HEK293 (cell line): ENCODE measurements at regions not wholly inside any gene's neighbourhood (a gene's known extent, or its start where the extent isn't known, plus 50 kb on each side); places are given as distances from the start of the nearest gene placed in this dataset.

Experiments used
- CTCF ChIA-PET: fragments of 350-600 bp; formaldehyde crosslinking; extraction: SDS; loops from one replicate; lab custom pipeline; 2021; ENCODE audit warnings: antibody characterized with exemption; lab: Yijun Ruan, JAX
- POLR2A ChIA-PET: fragments of 300-600 bp; formaldehyde crosslinking; extraction: SDS; loops from one replicate; lab custom pipeline; 2020; ENCODE audit warnings: antibody characterized with exemption, inconsistent platforms; lab: Yijun Ruan, JAX
- H3K27ac ChIP-seq: fragments of 200-500 bp; sonication (Bioruptor generic); 2 replicates; pipeline ENCODE4 v1.5.1; 2014; ENCODE audit warnings: low read depth, low read length, control low read depth, inconsistent platforms; ENCODE audit errors: extremely low read depth
- H3K36me3 ChIP-seq, 2 experiments: fragments of 200-500 bp in 1 of 2; sonication (Bioruptor generic) in 1 of 2; 1 replicate in 1 of 2; 2 replicates in 1 of 2; pipeline ENCODE4 v1.5.1; 2014 to 2017; ENCODE audit warnings: inconsistent platforms in 2 of 2, low read length in 2 of 2; ENCODE audit not compliant: control insufficient read depth in 2 of 2, insufficient read depth in 1 of 2
- H3K4me1 ChIP-seq: fragments of 200-500 bp; sonication (Bioruptor generic); 2 replicates; pipeline ENCODE4 v1.5.1; 2014; ENCODE audit warnings: mild to moderate bottlenecking, low read length, inconsistent platforms; ENCODE audit not compliant: control insufficient read depth, insufficient read depth
- H3K4me3 ChIP-seq: 2 replicates; pipeline ENCODE4 v1.5.1; 2011; ENCODE audit warnings: low read depth, mild to moderate bottlenecking, control low read depth, low read length, moderate library complexity
- H3K9me3 ChIP-seq: fragments of 200-500 bp; sonication (Bioruptor generic); 2 replicates; pipeline ENCODE4 v1.5.1; 2014; ENCODE audit warnings: low read depth, low read length, inconsistent platforms; ENCODE audit not compliant: control insufficient read depth, insufficient read depth
- PBX3 ChIP-seq: sonication (generic); formaldehyde crosslinking; IDR thresholded peaks from 2 replicates; pipeline ENCODE4 v1.8.1; 2022; ENCODE audit warnings: mild to moderate bottlenecking, moderate library complexity, missing genetic modification reagents
- ZBTB26 ChIP-seq: fragments of 450-650 bp; formaldehyde crosslinking; optimal IDR thresholded peaks from 2 replicates; pipeline ENCODE3; 2016; ENCODE audit warnings: missing biosample characterization, mild to moderate bottlenecking, missing genetic modification characterization
- ZFP3 ChIP-seq: fragments of 450-650 bp; formaldehyde crosslinking; IDR thresholded peaks from 2 replicates; pipeline ENCODE4 v1.5.1; 2016; ENCODE audit warnings: low read depth, missing biosample characterization, missing genetic modification characterization
- ZNF112 ChIP-seq: fragments of 450-650 bp; formaldehyde crosslinking; IDR thresholded peaks from 2 replicates; pipeline ENCODE4 v1.5.0; 2017; ENCODE audit warnings: missing biosample characterization, missing genetic modification characterization
- ZNF16 ChIP-seq: fragments of 450-650 bp; formaldehyde crosslinking; IDR thresholded peaks from 2 replicates; pipeline ENCODE4 v1.5.1; 2016; ENCODE audit warnings: low read depth, missing biosample characterization, missing genetic modification characterization
- ZNF184 ChIP-seq: fragments of 450-650 bp; IDR thresholded peaks from 2 replicates; pipeline ENCODE4 v1.5.1; 2018; ENCODE audit warnings: missing biosample characterization, mild to moderate bottlenecking, missing genetic modification characterization
- ZNF324 ChIP-seq: fragments of 450-650 bp; formaldehyde crosslinking; IDR thresholded peaks from 2 replicates; pipeline ENCODE4 v1.5.1; 2016; ENCODE audit warnings: missing biosample characterization, missing genetic modification characterization
- ZNF350 ChIP-seq: fragments of 450-650 bp; formaldehyde crosslinking; IDR thresholded peaks from 2 replicates; pipeline ENCODE4 v1.5.0; 2017; ENCODE audit warnings: missing biosample characterization, mild to moderate bottlenecking, missing genetic modification characterization
- ZNF394 ChIP-seq: fragments of 450-650 bp; formaldehyde crosslinking; IDR thresholded peaks from 2 replicates; pipeline ENCODE4 v1.5.1; 2016; ENCODE audit warnings: missing biosample characterization, missing genetic modification characterization, mild to moderate bottlenecking, moderate library complexity, borderline replicate concordance
- ZNF473 ChIP-seq: fragments of 450-650 bp; formaldehyde crosslinking; IDR thresholded peaks from 2 replicates; pipeline ENCODE4 v1.5.1; 2017; ENCODE audit warnings: missing biosample characterization, missing genetic modification characterization
- ZNF510 ChIP-seq: fragments of 450-650 bp; formaldehyde crosslinking; IDR thresholded peaks from 2 replicates; pipeline ENCODE4 v1.5.1; 2018; ENCODE audit warnings: mild to moderate bottlenecking, missing genetic modification characterization, missing biosample characterization; ENCODE audit not compliant: insufficient replicate concordance
- ZNF549 ChIP-seq: fragments of 450-650 bp; IDR thresholded peaks from 2 replicates; pipeline ENCODE4 v1.5.1; 2018; ENCODE audit warnings: missing biosample characterization, missing genetic modification characterization, mild to moderate bottlenecking, inconsistent platforms, moderate library complexity
- ZNF600 ChIP-seq: fragments of 450-650 bp; formaldehyde crosslinking; IDR thresholded peaks from 2 replicates; pipeline ENCODE4 v1.5.1; 2016; ENCODE audit warnings: missing biosample characterization, missing genetic modification characterization
- ZNF626 ChIP-seq: fragments of 450-650 bp; sonication (Bioruptor Pico); formaldehyde crosslinking; IDR thresholded peaks from 2 replicates; pipeline ENCODE4 v1.5.1; 2018; ENCODE audit warnings: missing biosample characterization, missing genetic modification characterization, inconsistent platforms
- ZNF704 ChIP-seq: fragments of 450-650 bp; formaldehyde crosslinking; IDR thresholded peaks from 2 replicates; pipeline ENCODE4 v1.5.1; 2016; ENCODE audit warnings: missing biosample characterization, missing genetic modification characterization
- ZNF747 ChIP-seq: fragments of 450-650 bp; formaldehyde crosslinking; IDR thresholded peaks from 2 replicates; pipeline ENCODE4 v1.5.1; 2016; ENCODE audit warnings: missing biosample characterization, missing genetic modification characterization
- ZNF785 ChIP-seq: fragments of 450-650 bp; formaldehyde crosslinking; IDR thresholded peaks from 2 replicates; pipeline ENCODE4 v1.5.1; 2016; ENCODE audit warnings: missing biosample characterization, missing genetic modification characterization
- TF ChIP-seq, protein P1 (sequence below): fragments of 450-650 bp; formaldehyde crosslinking; IDR thresholded peaks from 2 replicates; pipeline ENCODE4 v1.5.1; 2016; ENCODE audit warnings: missing biosample characterization, missing genetic modification characterization, borderline replicate concordance
- TF ChIP-seq, protein P2 (sequence below): fragments of 450-650 bp; formaldehyde crosslinking; IDR thresholded peaks from 2 replicates; pipeline ENCODE4 v1.5.1; 2016; ENCODE audit warnings: missing biosample characterization, missing genetic modification characterization
- TF ChIP-seq, protein P3 (sequence below): fragments of 450-650 bp; formaldehyde crosslinking; IDR thresholded peaks from 2 replicates; pipeline ENCODE4 v1.5.1; 2017; ENCODE audit warnings: missing biosample characterization, mild to moderate bottlenecking, missing genetic modification characterization, moderate library complexity

DNA sequence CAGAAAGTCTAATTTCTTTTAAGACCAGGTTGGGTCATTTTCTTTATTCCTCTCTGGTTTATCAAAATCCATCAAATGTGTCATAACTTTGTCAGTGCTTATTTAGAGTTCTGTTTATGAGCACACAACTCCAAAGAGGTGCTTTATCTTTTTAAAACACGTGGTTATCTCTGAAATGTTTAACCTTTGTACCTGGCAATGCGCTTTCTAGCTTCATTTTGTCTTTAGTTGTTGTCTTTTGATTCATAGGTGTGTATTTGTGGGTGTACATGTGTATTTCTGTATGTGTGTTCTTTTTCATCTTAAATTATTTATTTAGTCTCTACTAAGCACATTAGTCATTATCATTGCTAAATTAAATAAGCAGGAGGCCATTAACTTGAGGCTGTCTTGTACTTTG lies 251.4 kb downstream of the JRKL start:
- Histone ChIP-seq H3K4me3 (no peak overlapping the region), H3K9me3 (no peaks in the 10 kb centered on the region), H3K27ac (no peak overlapping the region), H3K36me3 (no peaks in the 10 kb centered on the region), H3K4me1 (no peaks in the 10 kb centered on the region)
- ChIA-PET CTCF (no interaction called here), POLR2A (no interaction called here)
- TF ChIP-seq ZNF704 (no peak), ZNF626 (tag by site-specific recombination) (no peak), PBX3 (CRISPR knock-in tag) (no peak), ZNF350 (tag by site-specific recombination) (no peak), ZNF600 (no peak), ZNF549 (tag by site-specific recombination) (no peak), ZFP3 (tag by site-specific recombination) (no peak), ZNF473 (tag by site-specific recombination) (no peak), ZNF112 (tag by site-specific recombination) (no peak), ZNF510 (no peak), ZNF747 (no peak), ZNF785 (tag by site-specific recombination) (no peak)
- TF ChIP-seq, protein P1, sequence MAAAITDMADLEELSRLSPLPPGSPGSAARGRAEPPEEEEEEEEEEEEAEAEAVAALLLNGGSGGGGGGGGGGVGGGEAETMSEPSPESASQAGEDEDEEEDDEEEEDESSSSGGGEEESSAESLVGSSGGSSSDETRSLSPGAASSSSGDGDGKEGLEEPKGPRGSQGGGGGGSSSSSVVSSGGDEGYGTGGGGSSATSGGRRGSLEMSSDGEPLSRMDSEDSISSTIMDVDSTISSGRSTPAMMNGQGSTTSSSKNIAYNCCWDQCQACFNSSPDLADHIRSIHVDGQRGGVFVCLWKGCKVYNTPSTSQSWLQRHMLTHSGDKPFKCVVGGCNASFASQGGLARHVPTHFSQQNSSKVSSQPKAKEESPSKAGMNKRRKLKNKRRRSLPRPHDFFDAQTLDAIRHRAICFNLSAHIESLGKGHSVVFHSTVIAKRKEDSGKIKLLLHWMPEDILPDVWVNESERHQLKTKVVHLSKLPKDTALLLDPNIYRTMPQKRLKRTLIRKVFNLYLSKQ (tag by site-specific recombination) = no peak
- TF ChIP-seq, protein P2, sequence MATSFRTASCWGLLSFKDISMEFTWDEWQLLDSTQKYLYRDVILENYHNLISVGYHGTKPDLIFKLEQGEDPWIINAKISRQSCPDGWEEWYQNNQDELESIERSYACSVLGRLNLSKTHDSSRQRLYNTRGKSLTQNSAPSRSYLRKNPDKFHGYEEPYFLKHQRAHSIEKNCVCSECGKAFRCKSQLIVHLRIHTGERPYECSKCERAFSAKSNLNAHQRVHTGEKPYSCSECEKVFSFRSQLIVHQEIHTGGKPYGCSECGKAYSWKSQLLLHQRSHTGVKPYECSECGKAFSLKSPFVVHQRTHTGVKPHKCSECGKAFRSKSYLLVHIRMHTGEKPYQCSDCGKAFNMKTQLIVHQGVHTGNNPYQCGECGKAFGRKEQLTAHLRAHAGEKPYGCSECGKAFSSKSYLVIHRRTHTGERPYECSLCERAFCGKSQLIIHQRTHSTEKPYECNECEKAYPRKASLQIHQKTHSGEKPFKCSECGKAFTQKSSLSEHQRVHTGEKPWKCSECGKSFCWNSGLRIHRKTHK = no peak

DNA sequence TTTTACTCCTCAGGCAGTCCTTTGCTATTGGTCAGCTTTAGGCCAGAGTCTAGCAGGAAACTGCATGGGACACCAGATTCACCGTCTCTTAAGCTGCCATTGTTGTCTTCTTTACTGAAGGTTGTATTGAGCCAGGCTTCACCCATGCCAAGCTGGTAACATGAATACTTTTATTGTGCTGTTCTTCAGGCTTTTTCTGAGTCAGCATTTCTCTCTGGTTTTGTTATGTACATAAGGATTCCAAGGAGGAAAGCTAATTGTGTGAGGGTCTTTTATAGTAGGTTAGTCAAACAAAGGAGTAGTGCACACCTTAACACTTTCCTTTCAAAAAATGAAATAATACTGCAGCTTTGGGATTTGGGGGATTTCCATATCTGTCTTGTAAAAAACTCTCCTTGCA lies 252.8 kb downstream of the JRKL start:
- CTCF ChIA-PET = no interaction called here
- no peak for TF ChIP-seq ZNF785 (tag by site-specific recombination)
- TF ChIP-seq ZNF184 (tag by site-specific recombination) = no peak
- no peak for TF ChIP-seq ZBTB26 (tag by site-specific recombination)
- TF ChIP-seq ZNF394 (tag by site-specific recombination) = no peak
- TF ChIP-seq, protein P3, sequence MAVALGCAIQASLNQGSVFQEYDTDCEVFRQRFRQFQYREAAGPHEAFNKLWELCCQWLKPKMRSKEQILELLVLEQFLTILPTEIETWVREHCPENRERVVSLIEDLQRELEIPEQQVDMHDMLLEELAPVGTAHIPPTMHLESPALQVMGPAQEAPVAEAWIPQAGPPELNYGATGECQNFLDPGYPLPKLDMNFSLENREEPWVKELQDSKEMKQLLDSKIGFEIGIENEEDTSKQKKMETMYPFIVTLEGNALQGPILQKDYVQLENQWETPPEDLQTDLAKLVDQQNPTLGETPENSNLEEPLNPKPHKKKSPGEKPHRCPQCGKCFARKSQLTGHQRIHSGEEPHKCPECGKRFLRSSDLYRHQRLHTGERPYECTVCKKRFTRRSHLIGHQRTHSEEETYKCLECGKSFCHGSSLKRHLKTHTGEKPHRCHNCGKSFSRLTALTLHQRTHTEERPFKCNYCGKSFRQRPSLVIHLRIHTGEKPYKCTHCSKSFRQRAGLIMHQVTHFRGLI (tag by site-specific recombination) = no peak
- TF ChIP-seq ZFP3 (tag by site-specific recombination) = no peak
- no peak for TF ChIP-seq ZNF16 (tag by site-specific recombination)
- TF ChIP-seq ZNF324 (tag by site-specific recombination) = no peak
- POLR2A ChIA-PET = no interaction called here
- Histone ChIP-seq H3K4me1 (no peaks in the 10 kb centered on the region), H3K36me3 (no peaks in the 10 kb centered on the region), H3K9me3 (no peaks in the 10 kb centered on the region), H3K27ac (no peak overlapping the region), H3K4me3 (no peak overlapping the region)
